Type B pancreatic cell (in vitro differentiated cells): ENCODE measurements at regions not wholly inside any gene's neighbourhood (a gene's known extent, or its start where the extent isn't known, plus 50 kb on each side); places are given as distances from the start of the nearest gene placed in this dataset.

Experiments used
- DNase-seq: peaks from one replicate; pipeline ENCODE4 v3.0.0; 2021; ENCODE audit warnings: mixed read lengths; ENCODE audit not compliant: unreplicated experiment; ENCODE audit errors: extremely low spot score
- H3K27ac Mint-ChIP-seq: 2 replicates; pipeline ENCODE4 v1.8.0; 2021; ENCODE audit warnings: mild to moderate bottlenecking, mixed read lengths
- H3K27me3 Mint-ChIP-seq: 2 replicates; pipeline ENCODE4 v1.8.0; 2021; ENCODE audit warnings: mixed read lengths
- H3K36me3 Mint-ChIP-seq: 2 replicates; pipeline ENCODE4 v1.8.0; 2021; ENCODE audit warnings: mixed read lengths
- H3K4me1 Mint-ChIP-seq: one replicate; pipeline ENCODE4 v1.8.0; 2021; ENCODE audit warnings: mixed read lengths; ENCODE audit not compliant: unreplicated experiment
- H3K4me3 Mint-ChIP-seq: 2 replicates; pipeline ENCODE4 v1.8.0; 2021; ENCODE audit warnings: mild to moderate bottlenecking, mixed read lengths
- H3K9me3 Mint-ChIP-seq: 2 replicates; pipeline ENCODE4 v1.8.0; 2021; ENCODE audit warnings: mixed read lengths
- TF ChIP-seq, protein P1 (sequence below): fragments of 200-600 bp; sonication (generic); conservative IDR thresholded peaks from 2 replicates; pipeline ENCODE4 v1.5.0; 2021; ENCODE audit warnings: antibody characterized with exemption, mild to moderate bottlenecking

DNA sequence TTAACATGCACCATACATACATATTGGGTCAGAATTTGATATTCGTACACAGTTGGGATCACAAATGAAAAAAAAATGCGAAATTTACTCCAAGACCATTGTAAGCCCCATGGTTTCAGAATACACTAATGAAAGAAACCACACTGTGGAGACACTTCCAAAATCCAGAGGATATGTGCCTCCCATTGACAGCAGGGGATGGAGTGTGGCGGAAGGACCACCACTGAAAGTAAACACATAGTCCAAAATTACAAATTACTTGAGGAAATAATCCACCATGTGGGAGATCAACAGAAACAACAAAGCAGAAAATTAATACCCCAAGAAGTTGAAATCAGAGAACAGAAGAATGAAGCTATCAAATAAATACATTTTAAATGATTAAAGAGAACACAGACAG lies 291.6 kb upstream of the PAPPA start:
- no peak for DNase-seq
- Mint-ChIP-seq H3K4me1 (no peaks in the 10 kb centered on the region), H3K27ac (no peak overlapping the region), H3K4me3 (no peak overlapping the region), H3K27me3 (peaks cover 6% of the 10 kb centered on the region), H3K36me3 (no peaks in the 10 kb centered on the region), H3K9me3 (no peaks in the 10 kb centered on the region)
- TF ChIP-seq, protein P1, sequence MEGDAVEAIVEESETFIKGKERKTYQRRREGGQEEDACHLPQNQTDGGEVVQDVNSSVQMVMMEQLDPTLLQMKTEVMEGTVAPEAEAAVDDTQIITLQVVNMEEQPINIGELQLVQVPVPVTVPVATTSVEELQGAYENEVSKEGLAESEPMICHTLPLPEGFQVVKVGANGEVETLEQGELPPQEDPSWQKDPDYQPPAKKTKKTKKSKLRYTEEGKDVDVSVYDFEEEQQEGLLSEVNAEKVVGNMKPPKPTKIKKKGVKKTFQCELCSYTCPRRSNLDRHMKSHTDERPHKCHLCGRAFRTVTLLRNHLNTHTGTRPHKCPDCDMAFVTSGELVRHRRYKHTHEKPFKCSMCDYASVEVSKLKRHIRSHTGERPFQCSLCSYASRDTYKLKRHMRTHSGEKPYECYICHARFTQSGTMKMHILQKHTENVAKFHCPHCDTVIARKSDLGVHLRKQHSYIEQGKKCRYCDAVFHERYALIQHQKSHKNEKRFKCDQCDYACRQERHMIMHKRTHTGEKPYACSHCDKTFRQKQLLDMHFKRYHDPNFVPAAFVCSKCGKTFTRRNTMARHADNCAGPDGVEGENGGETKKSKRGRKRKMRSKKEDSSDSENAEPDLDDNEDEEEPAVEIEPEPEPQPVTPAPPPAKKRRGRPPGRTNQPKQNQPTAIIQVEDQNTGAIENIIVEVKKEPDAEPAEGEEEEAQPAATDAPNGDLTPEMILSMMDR, result no peak

- Mint-ChIP-seq H3K36me3 (no peaks in the 10 kb centered on the region), H3K27ac (no peak overlapping the region), H3K4me3 (no peak overlapping the region), H3K4me1 (no peaks in the 10 kb centered on the region), H3K9me3 (no peaks in the 10 kb centered on the region), H3K27me3 (peaks cover 6% of the 10 kb centered on the region)
- TF ChIP-seq, protein P1, result no peak
- DNase-seq, result no peak
Observed at GRCh38 chr9:115864581-115864980, 289.0 kb upstream of the PAPPA start.

GRCh38 chr9:115867326-115867725 lies 286.3 kb upstream of the PAPPA start:
- Mint-ChIP-seq H3K36me3 (no peaks in the 10 kb centered on the region), H3K4me3 (no peak overlapping the region), H3K9me3 (no peaks in the 10 kb centered on the region), H3K27me3 (peaks cover 3% of the 10 kb centered on the region), H3K4me1 (no peaks in the 10 kb centered on the region), H3K27ac (no peak overlapping the region)
- DNase-seq, result no peak
- TF ChIP-seq, protein P1, result no peak

- Mint-ChIP-seq H3K4me1 (peaks cover 5% of the 10 kb centered on the region), H3K9me3 (peaks cover 10% of the 10 kb centered on the region), H3K36me3 (no peaks in the 10 kb centered on the region), H3K4me3 (no peak overlapping the region), H3K27me3 (peaks cover 6% of the 10 kb centered on the region), H3K27ac (no peak overlapping the region)
- DNase-seq, result no peak
- TF ChIP-seq, protein P1, result no peak
Observed at GRCh38 chr9:115877852-115878438, 275.6 kb upstream of the PAPPA start.

DNA sequence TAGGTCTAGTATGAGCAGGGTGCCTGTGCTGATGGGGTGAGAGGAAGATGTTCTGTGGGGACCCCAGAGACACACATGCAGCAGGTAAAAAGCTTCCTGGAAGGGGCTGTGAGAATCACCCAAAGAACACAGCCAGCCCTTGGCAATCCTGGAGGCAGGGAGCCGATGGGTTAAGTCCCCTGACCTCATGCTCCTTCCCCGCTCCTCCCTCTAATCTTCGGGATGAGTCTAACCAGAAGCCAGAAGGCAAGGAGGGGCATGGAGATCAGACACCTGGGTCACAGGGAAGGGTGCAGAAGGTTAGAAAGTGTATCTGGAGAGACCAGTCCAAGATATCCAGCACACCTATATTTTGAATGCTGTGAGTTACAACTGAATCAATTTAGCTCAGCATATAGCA lies 274.1 kb upstream of the PAPPA start:
- Mint-ChIP-seq H3K36me3 (no peaks in the 10 kb centered on the region), H3K4me1 (peaks cover 5% of the 10 kb centered on the region), H3K4me3 (no peak overlapping the region), H3K27ac (no peak overlapping the region), H3K27me3 (peaks cover 6% of the 10 kb centered on the region), H3K9me3 (peaks cover 10% of the 10 kb centered on the region)
- TF ChIP-seq, protein P1, result no peak
- no peak for DNase-seq
